Tibial nerve (tissue), 4 donors: ENCODE measurements at regions not wholly inside any gene's neighbourhood (a gene's known extent, or its start where the extent isn't known, plus 50 kb on each side); places are given as distances from the start of the nearest gene placed in this dataset.
"Not testable (repeated sequence)": the region's sequence is repeated elsewhere in the genome, so short reads cannot be mapped to it uniquely, and the experiment has no call there.

Experiments
- CTCF ChIP-seq, 5 experiments: fragments of 200-600 bp in 3 of 5; fragments of 450-650 bp in 2 of 5; sonication (generic) in 3 of 5; IDR thresholded peaks; one replicate each; pipeline ENCODE4 v1.5.1; 2016 to 2019; ENCODE audit warnings: antibody characterized with exemption in 5 of 5, mild to moderate bottlenecking in 3 of 5, moderate library complexity in 2 of 5
- EP300 ChIP-seq, 2 donors: sonication (generic); formaldehyde crosslinking; IDR thresholded peaks; one replicate each; pipeline ENCODE4 v1.6.1; 2017; ENCODE audit warnings: antibody characterized with exemption in 2 of 2, mild to moderate bottlenecking in 1 of 2
- POLR2A ChIP-seq, 2 donors: fragments of 450-650 bp; IDR thresholded peaks; one replicate each; pipeline ENCODE4 v1.6.1; 2017; ENCODE audit warnings: antibody characterized with exemption in 2 of 2, mild to moderate bottlenecking in 2 of 2, moderate library complexity in 2 of 2

- not testable (repeated sequence) for TF ChIP-seq CTCF, EP300, POLR2A (IDR thresholded peaks at IDR 0.05)
Measured at GRCh38 chr3:143180860-143181259, 61.3 kb downstream of the CHST2 start.
